Kidney capillary endothelial cell (primary cell): ENCODE measurements at regions not wholly inside any gene's neighbourhood (a gene's known extent, or its start where the extent isn't known, plus 50 kb on each side); places are given as distances from the start of the nearest gene placed in this dataset.
A peak's percentile ranks its signal among the peaks of the same experiment; 100 is the strongest.

Experiments used
- DNase-seq: peaks from one replicate; pipeline ENCODE4 v3.0.0-alpha.2; 2018; ENCODE audit warnings: low spot score

- DNase-seq = no peak
Measured at GRCh38 chr7:94276027-94276426, 118.7 kb upstream of the COL1A2 start.

- DNase-seq = peak; percentile 28
Measured at GRCh38 chr7:94276795-94277194, 117.9 kb upstream of the COL1A2 start.

- no peak for DNase-seq
Measured at GRCh38 chr7:94277236-94277635, 117.5 kb upstream of the COL1A2 start.

- DNase-seq = no peak
Measured at GRCh38 chr7:94280851-94281250, 113.8 kb upstream of the COL1A2 start.

GRCh38 chr7:94284104-94284503, 110.6 kb upstream of the COL1A2 start:
- DNase-seq = no peak

- DNase-seq = no peak
Measured at GRCh38 chr7:94286111-94286510, 108.6 kb upstream of the COL1A2 start.

GRCh38 chr7:94288096-94288495, 106.6 kb upstream of the COL1A2 start:
- no peak for DNase-seq

- peak; percentile 73 for DNase-seq
Measured at GRCh38 chr7:94289071-94289470, 105.6 kb upstream of the COL1A2 start.

- DNase-seq = no peak
Measured at GRCh38 chr7:94294471-94295131, 100.1 kb upstream of the COL1A2 start.

- DNase-seq = no peak
Measured at GRCh38 chr7:94295850-94296249, 98.8 kb upstream of the COL1A2 start.

GRCh38 chr7:94296881-94297280, 97.8 kb upstream of the COL1A2 start:
- DNase-seq = no peak

GRCh38 chr7:94297397-94297838, 97.3 kb upstream of the COL1A2 start:
- DNase-seq = no peak

GRCh38 chr7:94298943-94299342, 95.8 kb upstream of the COL1A2 start:
- no peak for DNase-seq

- no peak for DNase-seq
Measured at GRCh38 chr7:94300176-94300835, 94.4 kb upstream of the COL1A2 start.

GRCh38 chr7:94301024-94301586, 93.6 kb upstream of the COL1A2 start:
- peak; percentile 58 for DNase-seq

GRCh38 chr7:94303118-94303517, 91.6 kb upstream of the COL1A2 start:
- DNase-seq = no peak

- no peak for DNase-seq
Measured at GRCh38 chr7:94303695-94304094, 91.0 kb upstream of the COL1A2 start.

- DNase-seq = no peak
Measured at GRCh38 chr7:94304878-94305277, 89.8 kb upstream of the COL1A2 start.

GRCh38 chr7:94305836-94306235, 88.9 kb upstream of the COL1A2 start:
- DNase-seq = no peak

GRCh38 chr7:94307399-94308048, 87.2 kb upstream of the COL1A2 start:
- DNase-seq = no peak

GRCh38 chr7:94311515-94311914, 83.2 kb upstream of the COL1A2 start:
- DNase-seq = no peak

GRCh38 chr7:94313926-94314325, 80.8 kb upstream of the COL1A2 start:
- DNase-seq = no peak
